ENCODE measurements at regions not wholly inside any gene's neighbourhood (a gene's known extent, or its start where the extent isn't known, plus 50 kb on each side); places are given as distances from the start of the nearest gene placed in this dataset.
"Not testable (repeated sequence)": the region's sequence is repeated elsewhere in the genome, so short reads cannot be mapped to it uniquely, and the experiment has no call there.

DNA sequence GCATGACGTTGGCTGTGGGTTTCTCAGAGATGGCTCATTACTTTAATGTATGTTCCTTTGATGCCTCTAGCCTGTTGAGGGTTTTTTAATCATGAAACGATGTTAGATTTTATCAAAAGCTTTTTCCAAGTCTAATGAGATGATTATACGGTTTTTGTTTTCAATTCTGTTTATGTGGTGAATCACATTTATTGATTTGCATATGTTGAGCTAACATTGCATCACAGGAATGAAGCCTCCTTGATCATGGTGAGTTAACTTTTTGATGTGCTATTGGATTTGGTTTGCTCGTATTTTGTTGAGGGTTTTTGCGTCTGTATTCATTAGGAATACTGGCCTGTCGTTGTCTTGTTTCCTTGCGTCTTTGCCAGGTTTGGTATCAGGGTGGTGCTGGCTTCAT lies 52.3 kb upstream of the PTPN12 start:
- peaks cover 2% of the 10 kb centered on the region for H3K9me3 Mint-ChIP-seq (ENCODE audit: unreplicated experiment)
- no peak overlapping the region for H3K4me3 ChIP-seq (ENCODE audit: insufficient read depth, low read depth, low read length)
- H3K4me3 Mint-ChIP-seq (ENCODE audit: unreplicated experiment), result no peak overlapping the region
- no peak overlapping the region for H3K9ac ChIP-seq (ENCODE audit: low read length)
- TF ChIP-seq EZH2 (IDR thresholded peaks at IDR 0.05; ENCODE audit: insufficient read depth, low read length), result no peak
- TF ChIP-seq, protein P1, sequence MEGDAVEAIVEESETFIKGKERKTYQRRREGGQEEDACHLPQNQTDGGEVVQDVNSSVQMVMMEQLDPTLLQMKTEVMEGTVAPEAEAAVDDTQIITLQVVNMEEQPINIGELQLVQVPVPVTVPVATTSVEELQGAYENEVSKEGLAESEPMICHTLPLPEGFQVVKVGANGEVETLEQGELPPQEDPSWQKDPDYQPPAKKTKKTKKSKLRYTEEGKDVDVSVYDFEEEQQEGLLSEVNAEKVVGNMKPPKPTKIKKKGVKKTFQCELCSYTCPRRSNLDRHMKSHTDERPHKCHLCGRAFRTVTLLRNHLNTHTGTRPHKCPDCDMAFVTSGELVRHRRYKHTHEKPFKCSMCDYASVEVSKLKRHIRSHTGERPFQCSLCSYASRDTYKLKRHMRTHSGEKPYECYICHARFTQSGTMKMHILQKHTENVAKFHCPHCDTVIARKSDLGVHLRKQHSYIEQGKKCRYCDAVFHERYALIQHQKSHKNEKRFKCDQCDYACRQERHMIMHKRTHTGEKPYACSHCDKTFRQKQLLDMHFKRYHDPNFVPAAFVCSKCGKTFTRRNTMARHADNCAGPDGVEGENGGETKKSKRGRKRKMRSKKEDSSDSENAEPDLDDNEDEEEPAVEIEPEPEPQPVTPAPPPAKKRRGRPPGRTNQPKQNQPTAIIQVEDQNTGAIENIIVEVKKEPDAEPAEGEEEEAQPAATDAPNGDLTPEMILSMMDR (IDR thresholded peaks at IDR 0.05; ENCODE audit: insufficient read depth, low read depth, low read length), result no peak
- no peaks in the 10 kb centered on the region for H3K79me2 ChIP-seq (ENCODE audit: insufficient read depth, low read length)
- no peak overlapping the region for H3K27ac Mint-ChIP-seq (ENCODE audit: unreplicated experiment)
- H2AFZ ChIP-seq (ENCODE audit: low read depth, low read length), result no peak overlapping the region
- no peak overlapping the region for H3K27ac ChIP-seq (ENCODE audit: low read depth, low read length)
- FAIRE-seq, result no peak
- no peaks in the 10 kb centered on the region for H3K4me1 ChIP-seq (ENCODE audit: insufficient read depth, low read length)
- peaks cover under 1% of the 10 kb centered on the region for H3K4me1 Mint-ChIP-seq (ENCODE audit: low read depth, unreplicated experiment)
- no peaks in the 10 kb centered on the region for H3K36me3 ChIP-seq (ENCODE audit: insufficient read depth, low read length)
- H4K20me1 ChIP-seq (ENCODE audit: insufficient read depth, low read length), result no peaks in the 10 kb centered on the region
- H3K36me3 Mint-ChIP-seq (ENCODE audit: low read depth, unreplicated experiment), result no peaks in the 10 kb centered on the region
- no peaks in the 10 kb centered on the region for H3K9me3 ChIP-seq (ENCODE audit: insufficient read depth, low read depth, low read length)
- H3K4me2 ChIP-seq (ENCODE audit: low read length), result no peak overlapping the region
- no peaks in the 10 kb centered on the region for H3K27me3 ChIP-seq (ENCODE audit: insufficient read depth, low read length)
- DNase-seq (ENCODE audit: low read depth), result no peak
- no peaks in the 10 kb centered on the region for H3K27me3 Mint-ChIP-seq (ENCODE audit: low read depth, unreplicated experiment)

DNA sequence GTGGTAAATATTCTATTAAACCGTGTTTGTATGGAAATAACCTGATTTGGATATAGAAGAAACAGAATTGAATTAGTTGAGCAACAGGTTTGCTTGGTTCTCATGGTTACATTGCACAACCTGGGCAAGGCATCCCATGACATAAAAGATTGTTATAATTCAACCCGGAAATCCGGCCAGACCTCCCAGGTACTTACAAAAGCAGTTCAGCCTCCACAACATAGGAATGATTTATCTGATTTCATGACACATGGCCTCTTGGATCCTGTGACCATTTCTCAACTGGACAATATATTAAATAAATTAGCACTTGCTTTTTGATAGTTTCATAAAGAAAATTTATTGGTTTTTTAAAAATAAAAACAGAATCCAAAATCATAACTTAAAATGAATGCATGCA lies 55.1 kb upstream of the PTPN12 start:
- Histone ChIP-seq H4K20me1 (ENCODE audit: insufficient read depth, low read length) (no peaks in the 10 kb centered on the region), H3K27ac (ENCODE audit: low read depth, low read length) (no peak overlapping the region), H3K27me3 (ENCODE audit: insufficient read depth, low read length) (no peaks in the 10 kb centered on the region), H3K4me1 (ENCODE audit: insufficient read depth, low read length) (no peaks in the 10 kb centered on the region), H3K9ac (ENCODE audit: low read length) (no peak overlapping the region), H3K79me2 (ENCODE audit: insufficient read depth, low read length) (no peaks in the 10 kb centered on the region), H2AFZ (ENCODE audit: low read depth, low read length) (no peak overlapping the region), H3K4me3 (ENCODE audit: insufficient read depth, low read depth, low read length) (no peak overlapping the region), H3K36me3 (ENCODE audit: insufficient read depth, low read length) (no peaks in the 10 kb centered on the region), H3K4me2 (ENCODE audit: low read length) (no peak overlapping the region), H3K9me3 (ENCODE audit: insufficient read depth, low read depth, low read length) (no peaks in the 10 kb centered on the region)
- no peaks in the 10 kb centered on the region for H3K27me3 Mint-ChIP-seq (ENCODE audit: low read depth, unreplicated experiment)
- H3K9me3 Mint-ChIP-seq (ENCODE audit: unreplicated experiment), result peaks cover 2% of the 10 kb centered on the region
- H3K27ac Mint-ChIP-seq (ENCODE audit: unreplicated experiment), result no peak overlapping the region
- no peak overlapping the region for H3K4me3 Mint-ChIP-seq (ENCODE audit: unreplicated experiment)
- FAIRE-seq, result no peak
- TF ChIP-seq, protein P1 (IDR thresholded peaks at IDR 0.05; ENCODE audit: insufficient read depth, low read depth, low read length), result no peak
- no peaks in the 10 kb centered on the region for H3K36me3 Mint-ChIP-seq (ENCODE audit: low read depth, unreplicated experiment)
- H3K4me1 Mint-ChIP-seq (ENCODE audit: low read depth, unreplicated experiment), result peaks cover 5% of the 10 kb centered on the region
- no peak for DNase-seq (ENCODE audit: low read depth)

DNA sequence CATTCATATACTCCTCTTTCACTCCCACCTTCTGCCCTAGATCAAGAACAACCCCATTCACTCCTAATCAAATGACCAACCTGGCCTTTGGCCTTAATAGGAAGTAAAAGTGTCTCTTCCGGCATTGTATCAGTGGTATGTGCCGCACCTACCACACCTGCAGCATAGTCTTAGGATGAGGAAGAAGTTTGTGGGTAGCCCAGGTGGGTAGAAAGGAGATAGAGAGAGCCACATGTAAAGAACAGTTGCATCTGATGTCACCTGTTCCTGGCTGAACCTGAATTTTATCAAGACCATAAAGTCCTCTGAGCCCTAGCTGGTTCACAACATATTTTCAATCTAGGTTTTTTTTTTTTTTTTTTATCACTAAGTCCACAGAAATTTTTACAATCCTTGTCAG lies 55.5 kb upstream of the PTPN12 start:
- H3K4me3 Mint-ChIP-seq (ENCODE audit: unreplicated experiment), result no peak overlapping the region
- DNase-seq (ENCODE audit: low read depth), result no peak
- no peak overlapping the region for H2AFZ ChIP-seq (ENCODE audit: low read depth, low read length)
- H3K4me1 Mint-ChIP-seq (ENCODE audit: low read depth, unreplicated experiment), result peaks cover 5% of the 10 kb centered on the region
- no peaks in the 10 kb centered on the region for H3K9me3 ChIP-seq (ENCODE audit: insufficient read depth, low read depth, low read length)
- no peaks in the 10 kb centered on the region for H4K20me1 ChIP-seq (ENCODE audit: insufficient read depth, low read length)
- no peaks in the 10 kb centered on the region for H3K36me3 Mint-ChIP-seq (ENCODE audit: low read depth, unreplicated experiment)
- H3K27me3 Mint-ChIP-seq (ENCODE audit: low read depth, unreplicated experiment), result no peaks in the 10 kb centered on the region
- no peak for FAIRE-seq
- TF ChIP-seq EZH2 (IDR thresholded peaks at IDR 0.05; ENCODE audit: insufficient read depth, low read length), result no peak
- TF ChIP-seq, protein P1 (IDR thresholded peaks at IDR 0.05; ENCODE audit: insufficient read depth, low read depth, low read length), result no peak
- H3K36me3 ChIP-seq (ENCODE audit: insufficient read depth, low read length), result no peaks in the 10 kb centered on the region
- no peaks in the 10 kb centered on the region for H3K4me1 ChIP-seq (ENCODE audit: insufficient read depth, low read length)
- H3K4me2 ChIP-seq (ENCODE audit: low read length), result no peak overlapping the region
- no peak overlapping the region for H3K27ac ChIP-seq (ENCODE audit: low read depth, low read length)
- H3K27ac Mint-ChIP-seq (ENCODE audit: unreplicated experiment), result no peak overlapping the region
- H3K27me3 ChIP-seq (ENCODE audit: insufficient read depth, low read length), result no peaks in the 10 kb centered on the region
- peaks cover 2% of the 10 kb centered on the region for H3K9me3 Mint-ChIP-seq (ENCODE audit: unreplicated experiment)
- H3K4me3 ChIP-seq (ENCODE audit: insufficient read depth, low read depth, low read length), result no peak overlapping the region
- no peaks in the 10 kb centered on the region for H3K79me2 ChIP-seq (ENCODE audit: insufficient read depth, low read length)
- H3K9ac ChIP-seq (ENCODE audit: low read length), result no peak overlapping the region

DNA sequence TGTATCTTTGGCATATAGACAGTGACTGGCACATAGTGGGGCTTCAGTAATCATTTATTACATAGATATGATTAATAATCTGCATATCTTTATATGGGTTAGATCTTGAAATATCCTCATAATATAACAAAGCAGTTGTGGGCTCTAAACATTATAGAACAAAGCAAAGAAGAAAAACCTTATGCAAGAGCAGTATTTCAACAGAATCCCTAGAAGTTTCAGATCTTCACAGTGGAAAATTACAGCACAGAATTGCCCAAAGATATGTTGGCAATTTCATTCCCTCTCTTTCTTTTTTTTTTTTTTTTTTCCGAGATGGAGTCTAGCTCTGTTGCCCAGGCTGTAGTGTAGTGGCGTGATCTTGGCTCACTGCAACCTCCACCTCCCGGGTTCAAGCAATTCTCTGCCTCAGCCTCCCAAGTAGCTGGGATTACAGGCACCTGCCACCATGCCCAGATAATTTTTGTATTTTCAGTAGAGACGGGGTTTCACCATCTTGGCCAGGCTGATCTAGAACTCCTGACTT lies 56.9 kb upstream of the PTPN12 start:
- not testable (repeated sequence) for H3K4me1 Mint-ChIP-seq (ENCODE audit: low read depth, unreplicated experiment); H3K79me2 ChIP-seq (ENCODE audit: insufficient read depth, low read length); H3K4me3 Mint-ChIP-seq (ENCODE audit: unreplicated experiment); H3K4me1 ChIP-seq (ENCODE audit: insufficient read depth, low read length); H3K36me3 ChIP-seq (ENCODE audit: insufficient read depth, low read length); H3K9me3 Mint-ChIP-seq (ENCODE audit: unreplicated experiment); H3K9me3 ChIP-seq (ENCODE audit: insufficient read depth, low read depth, low read length); FAIRE-seq; H2AFZ ChIP-seq (ENCODE audit: low read depth, low read length); H3K9ac ChIP-seq (ENCODE audit: low read length); H3K27me3 Mint-ChIP-seq (ENCODE audit: low read depth, unreplicated experiment); H3K27ac ChIP-seq (ENCODE audit: low read depth, low read length); DNase-seq (ENCODE audit: low read depth); H4K20me1 ChIP-seq (ENCODE audit: insufficient read depth, low read length); H3K27ac Mint-ChIP-seq (ENCODE audit: unreplicated experiment); H3K36me3 Mint-ChIP-seq (ENCODE audit: low read depth, unreplicated experiment); H3K4me3 ChIP-seq (ENCODE audit: insufficient read depth, low read depth, low read length); H3K4me2 ChIP-seq (ENCODE audit: low read length); H3K27me3 ChIP-seq (ENCODE audit: insufficient read depth, low read length)

All from astrocyte (in vitro differentiated cells and primary cell).